Activated CD8-positive, alpha-beta memory T cell treated with anti-CD3 and anti-CD28 coated beads for 36 hours (primary cell): ENCODE measurements at regions not wholly inside any gene's neighbourhood (a gene's known extent, or its start where the extent isn't known, plus 50 kb on each side); places are given as distances from the start of the nearest gene placed in this dataset.

Source experiments
- CTCF ChIA-PET: fragments of 350-600 bp; sonication (Branson Sonifier 250); formaldehyde crosslinking; loops from one replicate; lab custom pipeline; 2021; ENCODE audit warnings: antibody characterized with exemption; lab: Charles Lee
- POLR2A ChIA-PET: fragments of 350-600 bp; sonication (Branson Sonifier 250); formaldehyde crosslinking; loops from one replicate; lab custom pipeline; 2021; ENCODE audit warnings: antibody characterized with exemption; lab: Charles Lee

- CTCF ChIA-PET = no interaction called here
Observed at GRCh38 chr4:121535351-121535750, 154.5 kb upstream of the QRFPR start.

GRCh38 chr4:121534187-121534586 lies 153.4 kb upstream of the QRFPR start:
- CTCF ChIA-PET = no interaction called here
- POLR2A ChIA-PET = no interaction called here

More at GRCh38 chr4:121535351-121535750, 154.5 kb upstream of the QRFPR start:
- POLR2A ChIA-PET = no interaction called here

- ChIA-PET CTCF (no interaction called here), POLR2A (no interaction called here)
Observed at GRCh38 chr4:121526509-121526908, 145.7 kb upstream of the QRFPR start.

GRCh38 chr4:121519236-121519838 lies 138.5 kb upstream of the QRFPR start:
- ChIA-PET CTCF (no interaction called here), POLR2A (no interaction called here)

GRCh38 chr4:121517241-121517640 lies 136.4 kb upstream of the QRFPR start:
- ChIA-PET POLR2A (no interaction called here), CTCF (no interaction called here)

GRCh38 chr4:121514443-121514842 lies 133.6 kb upstream of the QRFPR start:
- ChIA-PET POLR2A (no interaction called here), CTCF (no interaction called here)

GRCh38 chr4:121510341-121510874 lies 129.6 kb upstream of the QRFPR start:
- ChIA-PET CTCF (no interaction called here), POLR2A (no interaction called here)

GRCh38 chr4:121485190-121485804 lies 104.5 kb upstream of the QRFPR start:
- CTCF ChIA-PET = interaction anchor here (0.5 to 1.1 kb wide), 3 partner anchors 171 to 296 kb away, joined by 3 to 4 read pairs (median 3); no protein-coding TSS in a partner anchor
- POLR2A ChIA-PET = no interaction called here

GRCh38 chr4:121484633-121485032 lies 103.8 kb upstream of the QRFPR start:
- ChIA-PET POLR2A (interaction anchor here (0.6 kb wide), 1 partner anchor 317 kb away, joined by 4 read pairs; no protein-coding TSS in a partner anchor), CTCF (interaction anchor here (0.7 to 1.1 kb wide), 4 partner anchors 118 to 1043 kb away, joined by 3 read pairs; no protein-coding TSS in a partner anchor)

GRCh38 chr4:121479808-121480207 lies 99.0 kb upstream of the QRFPR start:
- ChIA-PET POLR2A (no interaction called here), CTCF (no interaction called here)

GRCh38 chr4:121477480-121477879 lies 96.7 kb upstream of the QRFPR start:
- POLR2A ChIA-PET = no interaction called here

GRCh38 chr4:121477079-121477478 lies 96.3 kb upstream of the QRFPR start:
- CTCF ChIA-PET = no interaction called here

More at GRCh38 chr4:121477480-121477879, 96.7 kb upstream of the QRFPR start:
- CTCF ChIA-PET = no interaction called here

GRCh38 chr4:121472937-121473721 lies 92.3 kb upstream of the QRFPR start:
- ChIA-PET CTCF (no interaction called here), POLR2A (no interaction called here)

More at GRCh38 chr4:121477079-121477478, 96.3 kb upstream of the QRFPR start:
- POLR2A ChIA-PET = no interaction called here

GRCh38 chr4:121464854-121465253 lies 84.0 kb upstream of the QRFPR start:
- ChIA-PET CTCF (no interaction called here), POLR2A (no interaction called here)

GRCh38 chr4:121462660-121463261 lies 81.9 kb upstream of the QRFPR start:
- ChIA-PET POLR2A (no interaction called here), CTCF (interaction anchor here (1.1 to 1.4 kb wide), 3 partner anchors 11 to 82 kb away, joined by 3 to 4 read pairs (median 3); partner anchors contain the start of gene QRFPR)

GRCh38 chr4:121459026-121459425 lies 78.2 kb upstream of the QRFPR start:
- ChIA-PET CTCF (no interaction called here), POLR2A (no interaction called here)

GRCh38 chr4:121457278-121457875 lies 76.6 kb upstream of the QRFPR start:
- CTCF ChIA-PET = no interaction called here
- POLR2A ChIA-PET = no interaction called here

GRCh38 chr4:121455285-121455684 lies 74.5 kb upstream of the QRFPR start:
- ChIA-PET CTCF (no interaction called here), POLR2A (no interaction called here)

GRCh38 chr4:121454251-121454979 lies 73.6 kb upstream of the QRFPR start:
- ChIA-PET CTCF (no interaction called here), POLR2A (no interaction called here)
